SK-N-SH (cell line): ENCODE measurements at regions not wholly inside any gene's neighbourhood (a gene's known extent, or its start where the extent isn't known, plus 50 kb on each side); places are given as distances from the start of the nearest gene placed in this dataset.

Experiments
- CTCF ChIA-PET: fragments of 300-600, 350-600 bp; formaldehyde crosslinking; extraction: SDS; loops from one replicate; lab custom pipeline; 2021; lab: Yijun Ruan, JAX
- POLR2A ChIA-PET: fragments of 350-600 bp; sonication (Branson Sonifier 250); formaldehyde crosslinking; extraction: SDS; loops from one replicate; lab custom pipeline; 2020; ENCODE audit warnings: antibody characterized with exemption, inconsistent platforms; lab: Yijun Ruan, JAX
- DNase-seq: peaks from one replicate; pipeline ENCODE4 v3.0.0; 2012
- H2AFZ ChIP-seq: fragments of 200-600 bp; sonication (generic); 2 replicates; pipeline ENCODE4 v1.8.1; 2016; ENCODE audit warnings: antibody characterized with exemption, mild to moderate bottlenecking, low read depth
- H3F3A ChIP-seq: fragments of 200-600 bp; sonication (generic); replicated peaks from 2 replicates; pipeline ENCODE3; 2016; ENCODE audit warnings: antibody characterized with exemption, mild to moderate bottlenecking; ENCODE audit not compliant: insufficient read depth
- H3K27ac ChIP-seq, 2 experiments: fragments of 200-500 bp in 1 of 2; fragments of 200-600 bp in 1 of 2; sonication (Bioruptor generic) in 1 of 2; sonication (generic), shearing (Covaris generic) in 1 of 2; 2 replicates each; pipeline versions ENCODE4 v1.5.1 to v1.6.1; 2014 to 2016; ENCODE audit warnings: low read depth in 2 of 2, inconsistent platforms in 1 of 2, low read length in 1 of 2, mild to moderate bottlenecking in 1 of 2, mixed read lengths in 1 of 2
- H3K27me3 ChIP-seq: fragments of 200-600 bp; sonication (generic), shearing (Covaris generic); 2 replicates; pipeline ENCODE4 v1.6.1; 2016; ENCODE audit warnings: mixed run types; ENCODE audit not compliant: insufficient read depth
- H3K36me3 ChIP-seq, 2 experiments: fragments of 200-500 bp in 1 of 2; fragments of 200-600 bp in 1 of 2; sonication (Bioruptor generic) in 1 of 2; sonication (generic) in 1 of 2; replicated peaks in 1 of 2; 2 replicates each; pipeline versions ENCODE3 to v1.5.1; 2014 to 2016; ENCODE audit warnings: low read length in 1 of 2, mild to moderate bottlenecking in 1 of 2; ENCODE audit not compliant: insufficient read depth in 2 of 2, control insufficient read depth in 1 of 2
- H3K4me1 ChIP-seq, 2 experiments: fragments of 200-500 bp in 1 of 2; fragments of 200-600 bp in 1 of 2; sonication (Bioruptor generic) in 1 of 2; sonication (generic), shearing (Covaris generic) in 1 of 2; 2 replicates each; pipeline versions ENCODE4 v1.5.1 to v1.6.1; 2014 to 2016; ENCODE audit warnings: low read depth in 1 of 2, low read length in 1 of 2, mixed run types in 1 of 2; ENCODE audit not compliant: insufficient read depth in 2 of 2, control insufficient read depth in 1 of 2
- H3K4me2 ChIP-seq: fragments of 200-600 bp; sonication (generic), shearing (Covaris generic); 2 replicates; pipeline ENCODE4 v1.6.1; 2017; ENCODE audit warnings: mixed run types
- H3K4me3 ChIP-seq, 2 experiments: fragments of 200-500 bp in 1 of 2; fragments of 200-600 bp in 1 of 2; sonication (Bioruptor generic) in 1 of 2; sonication (generic), shearing (Covaris generic) in 1 of 2; 2 replicates each; pipeline versions ENCODE4 v1.5.1 to v1.8.1; 2014 to 2016; ENCODE audit warnings: low read depth in 2 of 2, inconsistent platforms in 1 of 2, low read length in 1 of 2, mild to moderate bottlenecking in 1 of 2, mixed read lengths in 1 of 2, moderate library complexity in 1 of 2
- H3K79me2 ChIP-seq: fragments of 200-600 bp; sonication (generic); 2 replicates; pipeline ENCODE4 v1.8.1; 2017; ENCODE audit warnings: mild to moderate bottlenecking; ENCODE audit not compliant: insufficient read depth
- H3K9ac ChIP-seq: fragments of 200-600 bp; sonication (generic); 2 replicates; pipeline ENCODE4 v1.6.1; 2017; ENCODE audit warnings: mixed run types
- H3K9me2 ChIP-seq: fragments of 200-600 bp; sonication (generic); 2 replicates; pipeline ENCODE4 v1.6.1; 2017; ENCODE audit warnings: mixed run types
- H3K9me3 ChIP-seq: fragments of 200-600 bp; sonication (generic); 2 replicates; pipeline ENCODE4 v1.6.1; 2017; ENCODE audit warnings: mixed run types, mild to moderate bottlenecking, moderate library complexity
- H4K20me1 ChIP-seq: fragments of 200-600 bp; sonication (generic); 2 replicates; pipeline ENCODE4 v1.6.1; 2017; ENCODE audit warnings: mild to moderate bottlenecking, mixed run types; ENCODE audit not compliant: insufficient read depth
- EP300 ChIP-seq, 2 experiments: IDR thresholded peaks; 2 replicates each; pipeline versions ENCODE4 v1.4.0 to v1.6.1; 2012; ENCODE audit warnings: borderline replicate concordance in 1 of 2, low read depth in 1 of 2, low read length in 1 of 2
- FOSL2 ChIP-seq: IDR thresholded peaks from 2 replicates; pipeline ENCODE4 v1.4.0; 2012; ENCODE audit warnings: low read depth, mild to moderate bottlenecking, moderate library complexity, borderline replicate concordance
- FOXJ3 ChIP-seq: sonication (generic); formaldehyde crosslinking; IDR thresholded peaks from 2 replicates; pipeline ENCODE4 v1.5.1; 2020; ENCODE audit warnings: mild to moderate bottlenecking, missing genetic modification reagents
- GATA2 ChIP-seq: sonication (generic); formaldehyde crosslinking; IDR thresholded peaks from 2 replicates; pipeline ENCODE4 v1.5.0; 2020; ENCODE audit warnings: mild to moderate bottlenecking, missing genetic modification reagents
- IRF3 ChIP-seq: fragments of 150-350 bp; IDR thresholded peaks from 2 replicates; pipeline ENCODE4 v1.6.1; 2016; ENCODE audit warnings: mild to moderate bottlenecking, low read depth, low read length
- JUND ChIP-seq: IDR thresholded peaks from 2 replicates; pipeline ENCODE4 v1.4.0; 2012
- NFIC ChIP-seq: IDR thresholded peaks from 2 replicates; pipeline ENCODE4 v1.4.0; 2012; ENCODE audit warnings: borderline replicate concordance
- NRF1 ChIP-seq: IDR thresholded peaks from 2 replicates; pipeline ENCODE4 v1.6.1; 2012; ENCODE audit warnings: low read depth, mild to moderate bottlenecking, low read length
- PBX3 ChIP-seq: IDR thresholded peaks from 2 replicates; pipeline ENCODE4; 2012
- POLR2AphosphoS5 ChIP-seq: IDR thresholded peaks from 2 replicates; pipeline ENCODE4 v1.6.1; 2012; ENCODE audit warnings: low read depth, low read length
- REST ChIP-seq: IDR thresholded peaks from 2 replicates; pipeline ENCODE4 v1.6.1; 2012; ENCODE audit warnings: mild to moderate bottlenecking, low read depth, low read length, moderate library complexity
- RXRA ChIP-seq: IDR thresholded peaks from 2 replicates; pipeline ENCODE4 v1.4.0; 2012; ENCODE audit warnings: low read depth, mild to moderate bottlenecking, borderline replicate concordance
- SIN3A ChIP-seq: IDR thresholded peaks from 2 replicates; pipeline ENCODE4 v1.6.1; 2012; ENCODE audit warnings: low read depth, mild to moderate bottlenecking, low read length, moderate library complexity, borderline replicate concordance
- TEAD4 ChIP-seq: IDR thresholded peaks from 2 replicates; pipeline ENCODE4 v1.4.0; 2012; ENCODE audit warnings: mild to moderate bottlenecking, borderline replicate concordance; ENCODE audit not compliant: insufficient read depth
- USF1 ChIP-seq: IDR thresholded peaks from 2 replicates; pipeline ENCODE4 v1.4.0; 2012; ENCODE audit warnings: low read depth, borderline replicate concordance
- USF2 ChIP-seq: fragments of 150-350 bp; IDR thresholded peaks from 2 replicates; pipeline ENCODE4 v1.6.1; 2017; ENCODE audit warnings: antibody characterized with exemption, low read length, low read depth, borderline replicate concordance
- YY1 ChIP-seq: IDR thresholded peaks from 2 replicates; pipeline ENCODE4 v1.4.0; 2012; ENCODE audit warnings: low read depth, mild to moderate bottlenecking
- WGBS: methylation state at CpG from one replicate; pipeline ENCODE4 v1.1.6; 2017; ENCODE audit warnings: low lambda C conversion rate; 5-methylcytosine and 5-hydroxymethylcytosine counted together
- small RNA-seq, 7 experiments: library from RNA; depleted of rRNA; stranded (forward); fragments of <200 nt; gene quantifications; one replicate each; pipeline ENCODE3, GENCODE V24; 2012

- TF ChIP-seq POLR2AphosphoS5 = no peak
- no peak for TF ChIP-seq PBX3
- TF ChIP-seq GATA2 (CRISPR knock-in tag) = no peak
- TF ChIP-seq TEAD4 = no peak
- TF ChIP-seq RXRA = no peak
- no peak for TF ChIP-seq USF1
- TF ChIP-seq JUND = no peak
- no peak for TF ChIP-seq FOXJ3 (CRISPR knock-in tag)
- TF ChIP-seq SIN3A = no peak
- no peak for TF ChIP-seq EP300 (IDR thresholded peaks at IDR 0.05; ENCODE audit: borderline replicate concordance in 1 of 2, low read depth in 1 of 2, low read length in 1 of 2)
- TF ChIP-seq REST = no peak
- TF ChIP-seq NFIC = no peak
- no peak for TF ChIP-seq USF2
- TF ChIP-seq FOSL2 = no peak
- TF ChIP-seq NRF1 = no peak
- no peak for TF ChIP-seq YY1
- TF ChIP-seq IRF3 = no peak
- H4K20me1 ChIP-seq = no peaks in the 10 kb centered on the region
- no peaks in the 10 kb centered on the region for H3K9me2 ChIP-seq
- H3K4me2 ChIP-seq = no peak overlapping the region
- no peaks in the 10 kb centered on the region for H3F3A ChIP-seq
- H3K4me1 ChIP-seq = no peaks in the 10 kb centered on the region
- ChIA-PET CTCF (interaction anchor here (0.7 to 4.5 kb wide), 2 partner anchors 13 to 864 kb away, joined by 3 to 30 read pairs; no protein-coding TSS in a partner anchor), POLR2A (no interaction called here)
- no peak overlapping the region for H3K27ac ChIP-seq
- peaks cover 8% of the 10 kb centered on the region; the same call in 1 of the 2 replicates for H3K27me3 ChIP-seq
- H3K9ac ChIP-seq = no peak overlapping the region
- no peak overlapping the region for H2AFZ ChIP-seq
- 0% methylated on average over 2 of the region's 2 CpGs for whole genome bisulfite sequencing
- no peaks in the 10 kb centered on the region for H3K36me3 ChIP-seq
- no peaks in the 10 kb centered on the region for H3K9me3 ChIP-seq
- no peak overlapping the region for H3K4me3 ChIP-seq
- H3K79me2 ChIP-seq = no peaks in the 10 kb centered on the region
- no peak for DNase-seq
Measured at GRCh38 chr4:83657336-83657735, 121.4 kb downstream of the GPAT3 start.

Small RNA genes lying in the stretch of these regions (small RNA-seq; reads per million reads assigned to genes)
- 0 to 0.52 (median 0) reads per million in 7 experiments for gene RNU6-774P
